ENCODE measurements at regions not wholly inside any gene's neighbourhood (a gene's known extent, or its start where the extent isn't known, plus 50 kb on each side); places are given as distances from the start of the nearest gene placed in this dataset.

DNA sequence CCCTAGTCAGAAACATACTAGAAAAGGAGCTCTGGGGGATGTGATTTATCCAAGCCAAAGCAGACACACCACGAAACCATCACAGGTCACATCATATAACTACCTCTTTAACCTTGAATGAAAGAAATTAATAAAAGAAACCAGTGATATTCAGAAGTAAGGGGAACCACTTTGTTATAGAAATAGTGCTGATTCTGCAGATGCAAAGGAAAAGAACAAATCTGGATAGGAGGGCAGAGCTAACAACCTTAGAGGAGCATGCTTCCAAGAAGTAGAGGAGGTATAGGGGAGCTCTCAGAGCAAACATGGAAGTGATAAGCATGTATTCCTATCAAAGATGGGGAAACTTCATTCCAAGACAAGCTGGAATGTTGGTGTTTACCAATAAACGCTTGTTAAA is 117.0 kb upstream of the MDM1 start:
- DNase-seq (ENCODE audit: low read depth, low spot score), result no peak

DNA sequence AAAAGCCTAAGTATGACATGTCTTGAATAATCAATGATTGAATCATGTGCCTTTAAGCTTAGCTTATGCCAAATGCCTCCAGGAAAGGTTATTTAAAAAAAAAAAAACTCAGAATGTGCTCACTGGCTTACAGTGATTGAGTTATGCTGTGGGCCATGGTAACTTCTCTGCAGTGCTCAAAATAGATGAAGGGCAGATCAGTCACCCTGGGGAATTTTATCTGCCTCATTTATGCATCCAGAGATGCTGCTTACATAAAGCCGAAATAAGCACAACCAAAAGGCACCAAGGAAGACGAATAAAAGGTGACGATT is 118.7 kb upstream of the MDM1 start:
- no peak for DNase-seq (ENCODE audit: low read depth, low spot score)

- DNase-seq (ENCODE audit: low read depth, low spot score), result no peak
These were observed 119.3 kb upstream of the MDM1 start for GRCh38 chr12:68451261-68452077.

GRCh38 chr12:68452078-68452715 is 120.0 kb upstream of the MDM1 start:
- no peak for DNase-seq (ENCODE audit: low read depth, low spot score)

DNA sequence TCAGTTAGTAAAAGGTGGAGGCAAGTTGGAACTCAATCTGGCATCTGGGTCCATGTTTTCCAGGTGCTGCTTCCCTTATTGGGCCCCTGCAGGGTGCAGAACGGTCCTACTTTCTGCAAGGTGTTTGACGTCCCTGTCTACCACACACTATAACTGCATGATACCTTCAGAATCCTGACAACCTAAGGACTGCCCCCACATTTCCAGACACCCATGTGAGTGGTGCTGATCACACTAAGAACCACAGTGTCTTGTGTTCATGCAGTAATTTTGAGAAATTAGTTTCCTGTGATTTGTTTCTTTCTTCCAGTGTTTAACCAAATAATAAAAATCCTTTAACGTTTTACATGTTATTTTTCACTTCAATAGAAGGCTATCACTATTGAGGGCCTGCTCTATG is 121.1 kb upstream of the MDM1 start:
- no peak for DNase-seq (ENCODE audit: low read depth, low spot score)

GRCh38 chr12:68453876-68454275 is 121.7 kb upstream of the MDM1 start:
- DNase-seq (ENCODE audit: low read depth, low spot score), result no peak

DNA sequence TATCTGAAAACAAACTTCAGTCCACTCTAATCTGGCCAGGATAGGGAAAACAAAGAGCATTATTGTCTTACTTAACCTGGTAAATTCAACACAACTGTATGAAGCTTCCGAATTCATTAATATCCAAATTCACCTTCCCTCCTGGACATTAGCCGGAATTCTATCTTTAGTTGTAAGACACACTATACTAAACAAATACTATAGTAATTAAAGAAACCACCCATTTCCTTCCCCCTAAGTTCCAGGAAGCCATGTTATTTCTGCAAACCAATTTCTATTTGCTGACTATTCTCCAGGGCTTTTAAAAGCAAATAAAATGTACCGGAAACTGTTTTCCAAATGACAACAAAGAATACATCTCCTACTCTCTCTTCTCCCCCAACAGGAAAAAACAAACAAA is 122.7 kb upstream of the MDM1 start:
- no peak for DNase-seq (ENCODE audit: low read depth, low spot score)

- no peak for DNase-seq (ENCODE audit: low read depth, low spot score)
These were observed 123.7 kb upstream of the MDM1 start for GRCh38 chr12:68455691-68456345.

- DNase-seq (ENCODE audit: low read depth, low spot score), result no peak
These were observed 126.7 kb upstream of the MDM1 start for GRCh38 chr12:68458866-68459265.

- no peak for DNase-seq (ENCODE audit: low read depth, low spot score)
These were observed 128.1 kb upstream of the MDM1 start for GRCh38 chr12:68460236-68460635.

DNA sequence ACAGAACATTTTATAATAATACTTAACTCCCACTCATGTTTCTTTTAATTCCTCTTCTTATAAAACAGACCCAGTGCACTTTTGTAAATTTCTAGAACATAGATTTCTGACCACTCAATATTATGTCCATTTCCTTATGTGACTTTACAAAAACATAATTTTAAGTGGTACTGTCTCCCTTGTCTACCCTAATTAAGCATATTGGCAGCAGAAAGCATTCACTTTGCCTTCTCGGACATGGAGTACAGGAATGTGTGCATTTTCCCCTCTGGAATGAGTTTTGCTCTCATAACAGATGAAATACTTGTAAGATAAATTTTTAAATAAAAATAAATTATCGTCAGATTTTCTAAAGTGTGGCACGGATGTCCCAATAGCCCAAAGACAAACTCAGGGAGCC is 129.5 kb upstream of the MDM1 start:
- DNase-seq (ENCODE audit: low read depth, low spot score), result no peak

DNA sequence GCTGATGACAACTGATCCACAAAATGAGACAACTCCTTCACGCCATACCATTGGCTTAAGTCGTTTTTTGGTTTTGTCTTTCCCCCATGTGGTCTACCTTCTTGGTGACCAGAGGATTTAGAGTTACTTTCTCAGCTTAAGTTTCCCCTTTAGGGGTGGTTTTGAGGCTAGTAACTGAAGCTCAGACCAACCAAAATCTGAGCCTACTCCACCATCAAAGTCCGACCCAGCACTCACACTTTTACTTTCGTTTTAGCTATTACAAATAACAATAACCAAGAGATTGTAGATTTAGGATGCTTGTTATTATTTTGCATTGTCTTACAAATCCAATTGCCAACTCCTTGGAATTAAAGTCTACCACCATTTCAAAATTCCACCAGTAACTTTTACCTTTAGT is 130.6 kb upstream of the MDM1 start:
- no peak for DNase-seq (ENCODE audit: low read depth, low spot score)

GRCh38 chr12:68465227-68465626 is 133.1 kb upstream of the MDM1 start:
- DNase-seq (ENCODE audit: low read depth, low spot score), result no peak

DNA sequence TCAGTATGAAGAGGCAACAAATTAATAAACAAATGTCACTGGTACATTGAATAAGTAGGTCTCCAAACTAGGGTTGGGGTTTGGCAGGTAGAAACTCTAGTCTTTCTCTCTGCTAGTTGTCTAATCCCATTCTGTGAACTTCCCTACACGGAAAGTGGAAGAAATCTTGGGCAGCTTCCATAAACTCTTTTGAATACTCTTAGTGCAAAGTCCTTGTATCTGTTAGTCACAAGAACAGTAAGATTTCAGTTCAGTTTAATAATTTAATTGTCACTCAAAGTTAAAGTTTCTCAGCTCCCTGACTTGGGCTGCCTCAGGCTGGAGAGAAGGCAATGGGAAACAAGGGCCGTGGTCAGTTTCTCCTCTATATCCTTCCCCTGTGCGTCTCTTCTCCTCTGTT is 135.4 kb upstream of the MDM1 start:
- DNase-seq (ENCODE audit: low read depth, low spot score), result no peak

GRCh38 chr12:68468036-68468435 is 135.9 kb upstream of the MDM1 start:
- no peak for DNase-seq (ENCODE audit: low read depth, low spot score)

DNA sequence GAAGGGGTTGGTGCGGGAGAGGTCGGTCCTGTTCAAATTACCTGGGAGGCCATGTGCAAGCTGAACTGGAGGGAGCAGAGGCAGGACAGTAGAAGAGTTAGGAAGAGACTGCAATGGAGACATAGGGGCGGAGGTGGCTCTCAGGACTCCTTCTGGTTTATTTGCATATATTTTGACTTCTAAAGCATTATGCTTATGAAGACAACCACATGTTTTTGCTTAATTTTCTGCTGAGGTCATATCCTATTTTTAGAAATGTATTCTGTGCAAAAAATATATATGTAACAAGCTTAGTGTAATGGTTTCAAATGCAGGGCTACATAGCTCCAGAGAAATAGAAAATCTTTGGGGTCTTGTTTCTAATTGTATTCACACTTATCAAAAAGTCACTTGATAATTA is 137.0 kb upstream of the MDM1 start:
- DNase-seq (ENCODE audit: low read depth, low spot score), result no peak

DNA sequence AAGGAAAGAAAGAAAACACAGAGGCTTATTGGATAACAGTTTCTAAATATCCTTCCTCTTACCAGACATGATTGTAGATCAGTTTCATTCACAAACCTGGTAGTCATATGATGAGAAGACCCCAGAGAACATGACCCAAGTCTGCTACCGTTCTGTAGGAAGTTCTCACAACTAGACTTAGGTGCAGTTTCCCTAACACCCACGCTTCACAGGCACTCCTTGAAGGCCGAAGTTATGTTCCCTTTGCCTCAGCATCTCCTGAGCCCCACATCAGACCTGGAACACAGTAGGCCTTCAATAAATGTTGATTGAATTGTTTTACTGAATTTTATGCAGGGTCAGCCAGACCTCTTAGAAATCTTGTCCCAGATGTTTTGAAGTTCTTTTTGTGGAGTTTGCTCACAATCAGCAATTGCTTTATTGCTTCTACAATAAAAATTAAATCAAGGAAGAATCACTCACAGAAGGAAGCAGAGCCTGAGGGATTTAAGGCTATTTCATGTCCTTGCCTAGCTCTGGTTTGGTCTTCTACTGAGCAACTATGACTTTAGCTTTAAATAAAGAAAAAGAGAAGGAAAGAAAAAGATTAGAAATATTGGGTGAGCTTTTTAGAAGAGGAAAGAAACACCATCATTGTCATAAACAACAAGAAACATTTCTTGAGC is 138.6 kb upstream of the MDM1 start:
- no peak for DNase-seq (ENCODE audit: low read depth, low spot score)

DNA sequence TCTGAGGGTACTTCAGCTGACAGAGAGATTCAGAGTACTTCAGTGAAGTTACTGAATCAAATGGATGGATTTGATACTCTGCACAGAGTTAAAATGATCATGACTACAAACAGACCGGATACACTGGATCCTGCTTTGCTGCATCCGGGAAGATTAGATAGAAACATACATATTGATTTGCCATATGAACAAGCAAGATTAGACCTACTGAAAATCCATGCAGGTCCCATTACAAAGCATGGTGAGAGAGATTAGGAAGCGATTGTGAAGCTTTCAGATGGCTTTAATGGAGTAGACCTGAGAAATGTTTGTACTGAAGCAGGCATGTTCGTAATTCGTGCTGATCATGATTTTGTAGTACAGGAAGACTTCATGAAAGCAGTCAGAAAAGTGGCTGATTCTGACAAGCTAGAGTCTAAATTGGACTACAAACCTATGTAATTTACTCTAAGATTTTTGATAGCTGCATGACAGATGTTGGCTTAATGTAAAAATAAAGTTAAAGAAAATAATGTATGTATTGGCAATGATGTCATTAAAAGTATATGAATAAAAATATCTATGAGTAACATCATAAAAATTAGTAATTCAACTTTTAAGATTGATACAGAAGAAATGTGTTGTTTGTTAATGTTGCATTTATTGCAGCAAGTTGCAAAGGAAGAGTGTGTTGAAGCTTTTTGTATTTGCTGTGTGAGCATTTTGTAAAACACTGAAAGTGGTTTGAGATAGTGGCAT is 136.1 kb upstream of the RAP1B start:
- no peak for DNase-seq (ENCODE audit: low read depth, low spot score)

DNA sequence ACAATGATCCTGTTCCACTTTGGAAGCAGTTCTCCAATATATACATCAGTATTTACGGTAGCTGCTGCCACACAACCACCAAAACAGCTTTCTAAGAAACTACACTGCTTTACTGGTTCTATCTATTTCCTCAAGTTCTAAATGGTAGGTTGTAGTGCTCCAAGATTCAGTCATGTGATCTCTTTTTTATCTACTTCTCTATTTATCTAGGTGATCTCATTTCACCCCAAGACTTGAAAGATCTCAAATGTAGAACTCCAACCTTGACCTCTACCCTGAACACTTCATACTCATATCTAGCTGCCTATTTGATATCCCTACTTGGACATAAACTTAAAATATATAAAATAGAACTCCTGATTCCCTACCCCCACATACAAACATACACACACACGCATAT is 133.9 kb upstream of the RAP1B start:
- no peak for DNase-seq (ENCODE audit: low read depth, low spot score)

DNA sequence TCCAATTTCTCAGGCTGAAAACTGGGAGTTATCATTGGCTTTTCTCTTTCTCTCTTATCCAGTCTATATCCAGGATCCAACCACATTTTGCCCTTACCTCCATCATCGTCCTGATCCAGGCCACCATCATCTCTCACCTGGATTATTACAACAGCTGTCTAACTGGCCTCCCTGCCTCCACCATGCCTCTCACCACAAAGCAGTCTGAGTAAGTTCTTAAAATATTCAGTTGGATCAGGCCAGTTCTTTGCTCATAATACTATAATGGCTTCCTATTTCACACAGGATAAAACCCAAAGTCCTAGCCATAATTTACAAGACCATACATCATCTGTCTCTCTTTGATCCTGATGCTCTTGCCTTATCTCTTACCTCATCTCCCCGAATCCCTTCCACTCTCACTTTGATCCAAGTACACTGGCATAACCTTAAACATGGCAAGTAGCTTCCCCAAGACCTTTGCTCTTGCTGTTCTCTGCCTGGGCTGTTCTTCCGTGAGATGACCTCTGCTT is 133.4 kb upstream of the RAP1B start:
- no peak for DNase-seq (ENCODE audit: low read depth, low spot score)

GRCh38 chr12:68477906-68478305 is 132.8 kb upstream of the RAP1B start:
- no peak for DNase-seq (ENCODE audit: low read depth, low spot score)

All from smooth muscle cell of the brain vasculature (primary cell).